Ecto neural progenitor cell (in vitro differentiated cells): ENCODE measurements at regions not wholly inside any gene's neighbourhood (a gene's known extent, or its start where the extent isn't known, plus 50 kb on each side); places are given as distances from the start of the nearest gene placed in this dataset.
"Not testable (repeated sequence)": the region's sequence is repeated elsewhere in the genome, so short reads cannot be mapped to it uniquely, and the experiment has no call there.

ENCODE experiments used
- DNase-seq: peaks from one replicate; pipeline ENCODE4 v3.0.0-alpha.2; 2018; ENCODE audit warnings: low spot score

- DNase-seq, result not testable (repeated sequence)
Observed at GRCh38 chr1:245102149-245102548, 52.6 kb upstream of the KIF26B start.

DNA sequence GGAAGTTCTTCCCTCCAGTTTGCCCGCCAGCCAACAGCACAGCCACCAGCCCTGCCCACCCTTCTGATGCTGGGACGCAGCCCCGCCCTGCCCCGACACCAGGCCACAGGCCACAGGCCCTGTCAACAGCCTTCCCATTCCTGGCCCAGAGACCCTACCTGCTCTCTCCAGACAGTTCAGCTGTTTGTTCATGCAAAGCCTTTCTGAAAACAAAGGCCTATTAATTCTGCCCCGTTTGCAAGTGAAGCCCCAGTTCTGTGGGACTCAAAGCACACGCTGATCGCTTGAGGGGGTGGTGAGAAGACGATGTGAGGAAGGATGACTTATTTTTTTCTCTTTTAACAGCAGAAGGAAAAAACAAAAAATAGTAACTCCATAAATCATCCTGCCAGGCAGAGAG is 55.4 kb upstream of the KIF26B start:
- DNase-seq, result no peak

DNA sequence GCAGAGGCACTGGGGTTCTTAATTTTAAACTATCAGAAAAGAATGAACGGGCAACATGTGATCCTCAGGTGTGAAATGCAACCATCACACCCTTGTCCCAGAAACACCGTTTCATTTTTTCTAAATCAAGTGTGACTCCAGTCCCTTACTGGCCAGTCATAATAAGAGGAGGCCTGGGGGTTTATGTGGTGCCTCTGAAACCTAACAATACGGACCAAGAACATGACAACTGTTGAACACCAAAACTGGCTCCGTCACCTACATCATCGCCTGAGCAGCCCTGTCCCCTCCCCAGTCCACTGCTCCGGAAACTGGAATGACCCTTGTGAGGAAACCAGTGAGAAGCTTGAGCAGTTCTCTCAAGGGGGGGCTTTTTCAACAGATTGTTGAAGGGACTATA is 55.9 kb upstream of the KIF26B start:
- DNase-seq, result no peak

DNA sequence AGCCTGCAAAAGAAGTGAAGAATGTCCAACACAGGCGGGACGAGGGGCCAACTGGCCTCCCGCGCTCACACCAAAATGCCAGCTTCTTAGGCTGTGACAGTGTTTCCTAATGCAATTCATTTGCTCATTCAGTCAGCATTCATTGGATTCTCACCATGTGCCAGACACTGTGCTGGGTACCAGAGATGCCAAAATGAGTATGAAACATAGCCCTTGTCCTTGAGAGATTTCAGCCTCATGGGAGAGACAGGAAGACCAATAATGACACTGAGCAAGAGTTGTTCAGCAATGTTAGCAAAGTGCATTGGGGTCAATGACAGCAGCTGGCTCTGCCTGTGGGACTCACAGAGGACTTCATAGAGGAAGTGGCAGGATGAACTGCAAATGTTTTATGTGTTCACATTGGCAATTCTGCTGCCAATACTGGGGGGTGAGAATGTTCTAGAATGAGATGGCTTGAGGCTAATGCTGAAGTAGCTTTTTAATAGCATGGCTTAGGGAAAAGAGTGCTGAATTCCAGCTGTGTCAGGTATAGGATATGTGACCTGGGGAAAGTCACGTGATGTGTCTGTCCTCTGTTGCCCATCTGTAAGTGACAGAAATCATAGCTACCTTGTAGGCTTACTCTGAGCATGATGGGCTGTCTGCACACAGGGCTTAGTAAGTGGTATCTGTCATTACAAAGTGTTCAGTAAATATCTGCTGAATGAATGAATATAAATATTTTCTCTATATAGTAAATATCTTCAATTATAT is 58.3 kb upstream of the KIF26B start:
- no peak for DNase-seq

DNA sequence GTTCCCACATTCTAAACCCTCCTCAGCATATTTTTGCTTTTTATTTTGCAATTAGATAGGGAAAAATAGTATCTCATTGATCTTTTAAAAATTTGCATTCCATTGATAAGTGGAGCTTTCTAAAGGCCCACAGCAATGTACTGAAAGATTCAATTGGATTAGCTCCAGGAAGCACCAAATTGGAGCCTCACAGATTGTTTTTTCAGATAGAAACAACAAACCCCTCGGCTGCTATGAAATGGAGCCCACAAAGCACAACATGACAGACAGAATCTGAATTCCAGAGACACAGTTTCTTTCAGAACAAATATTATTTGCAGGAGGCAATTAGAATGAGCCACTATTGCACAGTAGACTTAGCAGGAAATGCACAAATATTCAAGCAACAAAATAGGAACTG is 58.9 kb upstream of the KIF26B start:
- no peak for DNase-seq

DNA sequence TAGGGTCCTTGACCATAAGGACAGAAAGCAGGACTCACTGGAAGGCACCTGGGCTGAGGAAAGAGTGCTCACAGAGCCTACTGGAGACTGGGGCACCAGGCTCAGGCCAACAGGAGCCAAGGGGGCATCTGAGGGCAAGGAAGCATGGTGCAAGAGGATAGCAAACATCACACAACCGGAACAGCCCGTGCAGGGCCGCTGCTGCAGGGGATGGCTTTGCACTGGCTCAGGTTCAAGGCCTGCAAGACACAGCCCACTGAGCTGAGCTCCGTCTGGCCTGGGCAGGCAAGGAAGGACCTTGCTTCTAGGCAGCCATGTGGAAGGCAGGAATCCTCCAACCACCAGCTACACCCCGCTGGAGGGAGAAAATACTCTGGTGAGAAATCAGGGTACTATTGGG is 59.8 kb upstream of the KIF26B start:
- DNase-seq, result no peak

DNA sequence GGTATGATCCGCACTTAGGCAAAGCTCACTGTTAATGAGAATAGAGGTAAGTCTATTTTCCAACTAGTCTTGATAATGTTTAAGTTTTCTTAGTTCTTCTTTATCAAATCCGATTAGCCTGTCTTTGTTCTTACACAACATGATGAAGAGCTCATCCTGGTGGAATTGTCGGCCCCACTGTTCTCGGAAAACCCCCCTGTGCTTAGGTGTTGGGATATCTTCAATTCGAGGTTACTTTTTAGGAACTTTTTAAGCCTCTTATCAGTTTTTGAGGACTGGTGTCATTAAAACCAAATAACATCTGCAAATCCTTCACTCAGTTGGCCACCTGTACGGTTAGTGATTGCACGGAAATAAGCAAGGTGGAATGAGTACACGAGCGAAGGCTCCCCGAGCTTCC is 60.7 kb upstream of the KIF26B start:
- no peak for DNase-seq

- no peak for DNase-seq
Observed at GRCh38 chr1:245092638-245092976, 62.2 kb upstream of the KIF26B start.

DNA sequence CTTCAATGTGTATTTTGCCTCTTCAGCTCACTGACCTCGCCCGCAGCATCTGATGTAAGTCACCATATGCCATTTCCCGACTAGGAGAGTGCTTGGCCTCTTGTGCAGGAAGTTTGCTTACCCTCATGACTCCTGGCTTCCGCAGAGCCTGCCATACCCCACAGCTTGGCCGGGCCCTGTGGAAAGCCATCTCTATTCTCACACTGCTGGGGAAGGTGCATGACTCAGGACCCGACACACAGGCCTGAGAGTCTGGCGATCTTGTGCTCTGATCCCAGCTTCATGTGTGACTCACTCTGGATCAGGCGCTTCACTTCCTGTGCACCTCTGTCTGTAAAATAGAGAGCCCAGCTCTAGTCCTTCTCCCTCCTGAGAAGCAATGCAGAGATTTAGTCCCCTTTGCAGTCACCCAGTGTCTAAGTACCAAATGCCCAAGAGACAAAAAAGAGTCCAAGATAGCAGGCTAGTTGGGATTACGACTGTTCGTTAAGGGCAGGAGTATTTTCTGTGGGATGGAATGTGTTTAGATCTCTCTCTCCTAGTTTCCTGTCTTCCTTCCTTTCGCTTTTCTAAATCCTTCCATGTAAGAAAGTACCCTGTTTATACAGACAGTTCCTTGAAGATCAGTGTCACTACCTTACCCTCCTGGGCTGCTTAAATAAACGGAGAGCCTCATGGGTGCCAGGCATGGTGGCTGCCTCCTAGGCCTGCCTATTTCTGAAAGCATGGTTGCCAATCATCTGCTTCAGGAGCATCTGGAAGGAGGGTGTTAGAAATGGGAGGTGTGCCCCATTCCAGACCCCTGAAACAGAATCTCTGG is 62.8 kb upstream of the KIF26B start:
- DNase-seq, result no peak

DNA sequence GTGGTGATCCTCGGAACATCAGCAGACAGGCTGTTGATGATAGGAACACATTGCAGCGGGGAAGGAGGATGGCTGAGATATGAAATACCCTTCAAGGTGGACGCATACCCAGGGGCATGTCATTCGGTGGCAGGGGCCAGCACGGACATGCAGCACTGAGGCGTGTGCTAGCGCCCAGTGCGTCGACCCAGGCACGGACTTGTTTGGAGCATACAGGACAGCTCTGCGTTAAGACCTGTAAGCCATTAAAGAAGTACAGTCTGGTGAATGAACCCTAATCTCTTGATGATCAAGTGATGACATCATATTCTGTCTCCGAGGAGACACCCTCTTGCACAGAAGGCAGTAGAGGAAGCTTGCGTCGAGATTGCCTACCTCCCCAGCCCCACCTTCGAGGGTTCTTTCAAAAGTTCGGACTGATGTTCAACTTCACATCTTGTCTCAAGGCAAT is 63.6 kb upstream of the KIF26B start:
- no peak for DNase-seq

- DNase-seq, result no peak
Observed at GRCh38 chr1:245090491-245091090, 64.2 kb upstream of the KIF26B start.

DNA sequence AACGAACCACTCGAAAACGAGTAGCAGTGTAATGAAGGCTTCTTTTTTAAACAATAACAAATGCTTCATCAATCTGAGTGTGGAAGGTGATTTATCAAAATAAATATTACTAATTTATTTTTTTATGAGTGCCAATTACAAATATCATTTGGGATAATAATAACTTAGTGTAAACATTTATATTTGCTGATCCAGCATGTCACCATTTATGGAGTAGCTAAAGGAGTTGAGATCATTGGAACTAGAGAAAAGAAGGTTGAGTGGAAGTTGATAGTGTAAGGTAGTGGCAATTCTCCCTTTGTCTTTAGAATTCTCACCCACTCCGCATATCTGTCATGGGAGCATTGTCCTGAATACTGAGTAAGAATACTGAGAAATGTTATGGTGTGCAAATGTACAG is 67.1 kb upstream of the KIF26B start:
- DNase-seq, result no peak

DNA sequence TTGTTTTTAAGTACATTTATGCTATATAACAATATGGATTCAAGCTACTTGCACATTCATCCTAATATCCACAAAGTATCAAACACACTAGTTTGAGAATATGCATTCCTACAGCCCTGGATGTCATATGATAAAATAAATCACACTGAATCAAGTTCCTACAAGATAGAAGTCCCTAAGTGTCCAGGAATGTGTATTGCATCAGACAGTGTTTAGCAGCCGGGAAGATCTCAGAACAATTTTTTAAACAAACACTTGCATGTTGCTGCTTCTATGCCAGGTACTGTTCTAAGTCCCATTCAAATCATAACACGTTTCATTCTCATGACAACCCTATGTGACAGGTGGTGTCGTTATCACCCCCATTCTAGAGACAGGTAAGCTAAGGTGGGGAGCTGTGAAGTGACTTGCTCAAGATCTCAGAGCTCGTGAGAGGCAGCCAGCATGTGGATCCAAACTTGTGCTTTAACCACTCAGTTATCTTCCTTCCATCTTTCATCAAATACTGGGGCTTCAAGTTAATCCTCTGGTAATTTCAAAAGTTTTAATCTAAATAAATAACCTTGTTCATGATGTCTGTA is 68.3 kb upstream of the KIF26B start:
- DNase-seq, result no peak

- DNase-seq, result no peak
Observed at GRCh38 chr1:245085508-245086095, 69.2 kb upstream of the KIF26B start.

GRCh38 chr1:245084551-245084950 is 70.2 kb upstream of the KIF26B start:
- DNase-seq, result no peak

DNA sequence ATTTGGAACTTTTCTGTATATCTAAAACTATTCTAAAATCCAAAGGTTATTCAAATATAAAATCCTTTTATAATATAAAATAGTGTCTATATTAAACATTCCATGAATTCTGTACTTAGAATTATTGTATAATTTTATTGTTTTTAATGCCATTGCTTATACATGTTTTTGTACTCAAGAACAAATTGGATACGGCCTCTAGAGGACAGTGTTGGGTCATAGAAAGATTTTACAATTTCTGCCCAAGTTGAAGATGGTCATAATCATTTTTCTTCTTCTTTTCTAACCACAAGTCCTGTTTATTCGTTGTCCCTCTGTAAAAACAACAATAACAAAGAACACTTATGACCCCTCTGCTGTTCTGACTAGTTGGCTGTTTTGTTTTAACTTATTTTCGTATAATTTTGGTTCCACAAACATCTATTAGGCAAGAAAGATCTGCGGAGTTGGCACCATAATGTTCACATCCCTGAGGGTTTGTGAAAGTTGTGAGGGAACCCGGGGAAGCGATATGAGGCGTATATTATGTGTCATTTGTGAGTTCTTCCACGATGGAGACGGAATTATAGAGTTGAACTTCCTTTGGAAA is 75.7 kb upstream of the KIF26B start:
- DNase-seq, result no peak

DNA sequence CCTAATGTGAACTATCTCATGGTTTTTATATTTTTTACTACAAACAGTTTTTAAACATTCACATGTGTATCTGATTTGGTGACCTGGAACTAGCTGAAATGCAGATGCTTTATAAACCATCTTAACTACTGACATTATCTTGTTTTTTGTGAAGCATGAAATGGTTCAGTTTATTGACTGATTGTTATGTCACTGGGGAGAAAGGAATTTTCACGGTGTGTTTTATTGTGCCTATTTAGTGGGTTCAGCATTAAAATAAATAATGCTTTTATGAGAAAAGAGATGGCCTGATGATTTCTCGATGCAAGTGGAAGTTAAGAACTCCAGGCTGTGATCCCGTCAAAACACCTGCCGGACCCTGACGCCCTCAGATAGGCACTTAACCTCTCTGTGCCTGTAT is 79.9 kb upstream of the KIF26B start:
- DNase-seq, result no peak

GRCh38 chr1:245074232-245074747 is 80.5 kb upstream of the KIF26B start:
- DNase-seq, result no peak

GRCh38 chr1:245070836-245071615 is 83.8 kb upstream of the KIF26B start:
- DNase-seq, result no peak

DNA sequence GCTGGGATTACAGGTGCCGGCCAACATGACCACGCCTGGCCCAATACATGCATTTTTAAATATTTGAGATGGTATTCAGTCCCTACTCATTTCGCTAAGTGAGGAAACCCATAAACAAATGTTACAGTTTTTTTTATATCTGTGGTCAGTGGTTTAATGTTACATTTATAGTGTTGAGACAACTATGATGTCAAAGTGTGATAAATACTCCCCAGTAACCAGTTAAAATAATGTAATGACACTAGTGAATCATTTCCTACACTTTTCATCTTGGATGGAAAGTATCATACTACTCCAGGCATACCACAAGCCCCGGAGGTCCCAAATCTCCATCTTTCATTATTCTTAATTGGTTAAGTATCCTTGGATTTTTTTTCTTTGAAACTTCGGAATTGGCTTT is 87.5 kb upstream of the KIF26B start:
- no peak for DNase-seq

- no peak for DNase-seq
Observed at GRCh38 chr1:245062741-245063305, 92.0 kb upstream of the KIF26B start.
